HT-29 (cell line): ENCODE measurements at regions not wholly inside any gene's neighbourhood (a gene's known extent, or its start where the extent isn't known, plus 50 kb on each side); places are given as distances from the start of the nearest gene placed in this dataset.

Experiments
- DNase-seq: peaks from one replicate; pipeline ENCODE4 v3.0.0-alpha.2; 2015; ENCODE audit warnings: low spot score

- DNase-seq = no peak
Observed at GRCh38 chr11:104594228-104594958, 303.9 kb downstream of the CASP12 start.

DNA sequence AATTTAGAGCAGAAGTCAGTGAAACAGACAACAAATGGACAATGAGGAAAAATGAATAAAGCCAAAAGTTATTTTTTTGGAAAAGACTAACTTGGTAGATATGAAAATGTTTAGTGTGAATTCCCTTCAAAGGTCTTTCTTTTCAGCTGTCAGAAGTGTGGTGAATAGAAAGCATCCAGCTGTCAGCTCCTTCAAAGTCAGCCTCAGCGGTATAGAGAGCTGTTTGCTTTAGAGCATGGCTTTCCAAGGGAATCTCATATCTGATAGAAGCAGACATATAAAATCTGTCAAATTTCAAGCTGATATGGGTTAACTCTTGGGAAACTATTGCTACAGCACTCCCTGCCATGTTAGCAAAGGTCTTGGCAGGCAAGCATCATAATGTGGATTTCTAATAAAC lies 309.3 kb downstream of the CASP12 start:
- DNase-seq = no peak

GRCh38 chr11:104588446-104588845 lies 309.8 kb downstream of the CASP12 start:
- DNase-seq = no peak

DNA sequence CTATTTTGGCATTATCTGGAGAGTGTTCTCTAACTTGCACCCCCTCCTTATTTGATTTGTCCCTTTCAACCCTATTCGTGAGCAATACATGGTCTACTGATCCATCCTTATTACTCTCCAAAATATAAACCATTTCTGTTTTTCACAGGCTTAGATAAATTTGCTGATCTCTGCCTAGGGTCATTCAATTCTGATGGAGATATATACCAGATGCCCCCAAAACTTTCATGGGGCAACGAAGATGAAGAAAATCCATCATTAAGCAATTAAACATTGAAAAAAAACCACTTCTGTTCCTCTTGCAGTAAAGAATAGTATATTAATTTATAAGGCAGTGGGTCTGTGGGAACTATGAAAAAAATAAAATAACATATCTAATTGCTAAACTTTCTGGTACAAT lies 313.4 kb downstream of the CASP12 start:
- DNase-seq = no peak

DNA sequence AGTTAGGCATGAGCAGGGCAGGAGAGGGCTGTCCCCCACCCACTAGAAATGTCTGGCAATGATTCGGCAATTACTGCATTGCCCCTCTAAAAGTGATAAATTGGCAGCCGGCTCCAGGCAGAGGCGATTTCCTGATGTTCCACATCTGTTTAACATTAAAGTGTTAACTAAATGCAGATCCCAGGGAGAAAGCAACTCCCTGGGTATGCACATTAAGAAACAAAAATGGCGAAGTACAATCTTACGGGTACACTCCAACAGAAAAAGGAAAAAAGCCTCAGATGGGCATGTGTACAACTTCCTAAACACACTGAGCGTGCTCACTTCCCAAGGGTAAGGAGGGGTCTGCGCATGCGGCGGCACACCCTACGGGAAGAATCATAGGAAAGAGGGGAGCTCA lies 314.4 kb downstream of the CASP12 start:
- DNase-seq = no peak

GRCh38 chr11:104582431-104582830 lies 315.8 kb downstream of the CASP12 start:
- no peak for DNase-seq

DNA sequence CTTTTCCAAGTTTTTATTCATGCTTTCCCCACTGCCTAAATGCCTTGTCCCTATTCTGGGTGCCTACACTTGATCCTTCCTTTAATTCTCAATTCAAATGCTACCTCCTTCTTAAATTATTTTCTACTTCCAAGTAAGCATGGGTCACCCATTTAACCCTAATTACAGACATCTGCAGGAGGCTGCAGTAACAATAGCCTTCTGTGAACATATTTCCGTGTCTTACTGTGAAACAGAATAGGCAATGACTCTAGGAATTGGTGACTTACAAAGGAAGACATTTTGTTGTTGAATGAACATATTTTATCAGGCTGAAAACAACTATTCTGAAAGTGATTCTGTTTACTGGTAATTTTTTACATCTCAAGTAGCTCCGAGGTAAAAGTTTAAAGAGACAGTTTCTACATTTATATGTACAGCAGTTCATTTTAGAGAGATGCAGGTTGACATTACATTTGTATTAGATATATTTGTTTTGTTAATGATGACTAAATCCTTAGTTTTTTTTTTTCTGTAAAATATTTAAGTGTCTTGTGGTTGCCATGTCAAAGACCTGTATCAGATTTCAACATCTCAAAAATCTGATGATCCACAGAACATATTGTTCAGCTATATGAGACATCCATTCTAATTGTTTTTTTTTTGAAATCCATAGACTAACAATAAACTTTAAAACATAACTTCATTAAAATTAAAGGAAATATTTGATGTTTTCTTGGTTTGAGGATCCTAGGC lies 316.8 kb downstream of the CASP12 start:
- no peak for DNase-seq

- no peak for DNase-seq
Observed at GRCh38 chr11:104573441-104573990, 324.7 kb downstream of the CASP12 start.

GRCh38 chr11:104572279-104572678 lies 326.0 kb downstream of the CASP12 start:
- no peak for DNase-seq

DNA sequence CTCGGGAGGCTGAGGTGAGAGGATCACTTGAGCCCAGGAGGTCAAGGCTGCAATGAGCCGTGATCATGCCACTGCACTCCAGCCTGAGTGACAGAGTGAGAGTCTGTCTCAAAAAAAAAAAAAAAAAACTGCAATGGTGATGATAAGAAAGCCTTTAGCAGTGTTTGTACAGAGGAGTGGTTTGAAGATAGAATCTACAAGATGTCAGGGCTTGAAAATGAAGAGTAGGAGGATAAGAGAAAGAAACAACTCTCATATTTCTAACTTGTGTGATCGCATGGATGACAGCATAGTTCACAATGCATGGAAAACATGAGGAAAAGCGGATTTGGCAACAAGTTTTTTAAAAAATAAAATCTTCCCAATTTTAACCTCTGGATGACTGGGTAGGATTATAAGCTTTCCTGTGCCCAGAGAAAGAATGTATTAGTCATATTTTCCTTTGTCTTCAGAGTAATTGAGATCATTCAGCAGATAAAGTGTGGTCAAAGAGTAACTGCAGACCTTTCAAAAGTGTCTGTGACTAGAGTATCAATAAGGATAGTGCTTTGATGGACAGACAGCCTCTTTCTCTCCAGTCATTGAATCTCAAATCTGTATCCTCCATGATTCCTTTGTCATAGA lies 328.1 kb downstream of the CASP12 start:
- DNase-seq = peak; percentile 36

DNA sequence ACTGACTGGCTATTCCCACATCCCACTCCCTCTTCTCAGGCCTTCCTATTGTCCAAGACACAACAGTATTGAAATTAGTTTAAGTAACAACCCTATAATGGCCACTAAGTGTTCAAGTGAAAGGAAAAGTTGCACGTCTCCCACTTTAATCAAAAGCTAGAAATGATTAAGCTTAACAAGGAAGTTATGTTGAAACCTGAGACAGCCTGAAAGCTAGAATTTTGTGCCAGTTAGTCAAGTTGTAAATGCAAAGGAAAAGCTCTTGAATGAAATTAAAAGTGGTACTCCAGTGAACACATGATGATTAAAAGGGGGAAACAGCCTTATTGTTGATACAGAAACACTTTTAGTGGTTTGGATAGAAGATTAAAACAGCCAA lies 332.7 kb downstream of the CASP12 start:
- no peak for DNase-seq

DNA sequence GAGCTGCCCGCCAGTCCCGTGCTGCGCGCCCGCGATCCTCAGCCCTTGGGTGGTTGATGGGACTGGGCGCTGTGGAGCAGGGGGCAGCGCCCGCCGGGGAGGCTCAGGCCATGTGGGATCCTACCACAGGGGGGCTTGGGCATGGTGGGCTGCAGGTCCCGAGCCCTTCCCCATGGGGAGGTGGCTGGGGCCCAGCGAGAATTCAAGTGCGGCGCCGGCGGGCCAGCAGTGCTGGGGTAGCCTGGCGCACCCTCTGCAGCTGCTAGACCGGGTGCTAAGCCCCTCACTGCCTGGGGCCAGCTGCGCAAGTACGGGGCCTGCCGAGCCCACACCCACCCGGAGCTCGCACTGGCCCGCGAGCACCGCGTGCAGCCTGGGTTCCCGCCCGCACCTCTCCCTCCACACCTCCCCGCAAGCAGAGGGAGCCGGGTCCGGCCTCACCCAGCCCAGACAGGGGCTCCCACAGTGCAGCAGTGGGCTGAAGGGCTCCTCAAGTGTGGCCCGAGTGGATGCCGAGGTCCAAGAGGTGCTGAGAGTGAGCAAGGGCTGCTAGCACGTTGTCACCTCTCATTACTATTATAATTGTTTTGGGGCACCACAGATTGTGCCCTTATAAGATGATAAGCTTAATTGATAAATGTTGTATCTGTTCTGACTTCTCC lies 333.2 kb downstream of the CASP12 start:
- DNase-seq = no peak

DNA sequence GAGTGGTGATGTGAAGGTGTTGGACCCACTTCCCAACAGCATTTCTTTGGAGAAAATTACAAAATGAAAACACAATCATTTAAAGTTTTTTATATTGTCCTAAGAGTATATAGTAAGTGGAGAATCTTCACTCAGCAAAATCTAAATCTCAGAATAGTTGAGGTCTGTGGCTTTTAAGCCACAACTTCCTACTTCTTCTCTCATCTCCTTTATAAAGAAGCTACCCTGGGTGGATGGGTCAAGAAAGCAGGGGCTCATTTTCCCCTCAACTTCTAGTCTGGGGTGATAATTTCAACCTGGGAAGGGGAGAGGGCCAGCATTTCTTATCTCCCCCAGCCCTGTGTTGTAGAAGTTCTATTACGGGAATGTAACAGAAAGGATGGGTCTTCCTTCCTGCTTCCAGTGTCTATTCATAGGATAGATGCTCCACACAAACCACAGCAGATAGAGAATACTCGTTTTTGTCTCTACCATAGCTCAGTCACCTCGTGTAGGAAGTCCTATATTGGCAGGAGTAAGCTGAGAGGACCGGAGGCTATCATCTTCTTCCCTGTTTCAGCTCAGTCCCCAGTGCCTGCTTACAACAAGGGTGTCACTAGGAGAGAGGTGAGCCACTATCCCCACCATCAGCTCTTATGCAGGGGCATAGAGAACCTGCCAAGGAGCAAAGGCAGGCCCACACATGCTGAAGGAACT lies 341.5 kb downstream of the CASP12 start:
- DNase-seq = no peak

DNA sequence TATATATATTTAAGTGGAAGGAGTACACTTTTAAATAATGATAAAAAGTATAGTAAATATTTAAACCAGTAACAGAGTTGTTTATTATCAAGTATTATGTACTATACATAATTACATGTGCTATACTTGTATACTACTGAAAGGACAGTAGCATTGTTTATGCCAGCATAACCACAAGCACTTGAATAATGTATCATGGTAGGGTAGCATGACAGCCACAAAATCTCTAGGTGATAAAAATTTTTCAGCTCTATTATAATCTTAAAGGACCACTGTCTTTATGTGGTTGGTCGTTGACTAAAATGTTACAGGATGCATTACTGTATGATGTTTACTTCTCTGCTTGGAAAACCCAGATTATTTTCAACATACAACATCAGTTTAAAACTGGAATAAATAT lies 349.2 kb downstream of the CASP12 start:
- DNase-seq = no peak

DNA sequence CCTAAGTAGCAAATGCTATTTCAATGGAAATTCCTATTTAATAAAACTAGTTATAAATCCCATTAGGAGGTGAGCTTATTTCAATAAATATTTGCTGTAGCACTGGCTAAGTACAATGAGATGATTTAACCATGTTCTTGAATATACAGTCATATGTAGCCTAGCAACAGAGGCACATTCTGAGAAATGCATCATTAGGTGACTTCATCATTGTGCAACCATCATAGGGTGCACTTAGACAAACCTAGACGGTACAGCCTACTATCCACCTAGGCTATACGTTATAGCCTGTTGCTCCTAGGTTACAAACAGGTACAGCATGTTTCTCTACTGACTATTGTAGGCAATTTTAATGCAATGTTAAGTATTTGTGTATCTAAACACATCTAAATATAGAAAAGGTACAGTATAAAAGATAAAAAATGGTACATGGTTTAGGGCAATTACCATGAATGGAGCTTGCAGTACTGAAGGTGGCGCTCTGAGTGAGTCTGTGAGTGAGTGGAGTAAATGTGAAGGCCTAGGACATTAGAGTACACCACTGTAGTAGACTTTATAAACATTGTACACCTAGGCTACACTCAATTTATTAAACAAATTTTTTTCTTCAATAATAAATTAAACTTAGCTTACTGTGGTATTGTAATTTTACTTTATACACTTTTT lies 350.1 kb downstream of the CASP12 start:
- DNase-seq = no peak

GRCh38 chr11:104546501-104546900 lies 351.8 kb downstream of the CASP12 start:
- no peak for DNase-seq

- DNase-seq = no peak
Observed at GRCh38 chr11:104541701-104542100, 356.6 kb downstream of the CASP12 start.

DNA sequence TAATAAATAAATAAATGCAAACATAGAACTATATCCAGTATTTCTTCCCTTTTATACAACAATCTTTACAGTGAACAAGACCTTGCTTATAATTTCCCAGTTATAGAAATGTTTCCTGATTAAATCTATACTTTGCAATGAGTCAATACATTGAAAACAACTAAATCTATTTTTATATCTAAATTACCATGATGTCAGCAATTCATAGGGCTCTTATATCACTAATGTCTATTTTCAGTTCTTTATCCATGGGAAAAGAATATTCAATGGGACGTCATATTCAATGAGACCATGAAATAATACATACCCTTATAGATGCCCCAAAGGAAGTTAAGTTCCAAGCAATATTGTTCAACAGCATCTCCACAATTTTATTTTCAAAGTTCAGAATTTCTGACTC lies 359.9 kb downstream of the CASP12 start:
- DNase-seq = no peak

DNA sequence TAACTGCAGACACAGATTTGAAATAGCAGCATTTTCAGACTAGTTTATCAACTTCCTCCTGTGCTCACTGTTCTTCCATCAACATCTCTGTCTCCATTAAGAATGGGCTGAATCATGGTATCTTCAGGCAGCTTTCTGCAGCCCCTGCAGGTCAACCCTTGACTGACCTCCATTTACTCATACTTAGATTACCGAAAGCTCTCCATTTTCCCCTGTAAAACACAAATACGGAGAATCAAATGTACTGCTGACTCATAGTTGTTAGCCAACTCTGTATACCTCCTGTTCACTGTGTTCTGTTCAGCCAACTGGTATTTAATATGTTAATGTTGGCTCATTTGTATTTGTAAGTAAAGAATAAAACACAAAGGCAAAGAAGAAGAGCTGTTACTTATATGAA lies 364.0 kb downstream of the CASP12 start:
- no peak for DNase-seq

GRCh38 chr11:104531894-104532293 lies 366.4 kb downstream of the CASP12 start:
- DNase-seq = no peak

DNA sequence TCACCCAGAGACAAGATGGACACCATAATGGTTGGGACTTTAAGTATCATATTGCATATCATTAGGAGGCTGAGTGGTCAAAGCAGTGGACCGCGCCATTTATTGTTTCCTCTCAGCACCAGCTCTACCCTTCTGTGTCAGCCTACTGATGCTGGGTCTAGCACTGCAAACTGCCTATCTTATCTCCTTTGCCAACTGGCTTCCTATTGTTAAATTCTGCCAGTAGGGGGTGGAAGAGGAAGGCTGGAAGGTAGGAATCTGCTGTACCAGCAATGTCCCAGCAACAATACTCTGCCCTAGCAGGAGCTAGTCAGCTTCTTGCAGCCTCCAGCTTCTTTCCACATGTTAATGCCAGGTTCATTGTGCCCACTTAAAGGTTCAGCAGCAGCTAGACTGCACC lies 367.1 kb upstream of the PDGFD start:
- DNase-seq = peak; percentile 11
